K562 (cell line): ENCODE measurements at regions not wholly inside any gene's neighbourhood (a gene's known extent, or its start where the extent isn't known, plus 50 kb on each side); places are given as distances from the start of the nearest gene placed in this dataset.
"Not testable (repeated sequence)": the region's sequence is repeated elsewhere in the genome, so short reads cannot be mapped to it uniquely, and the experiment has no call there.

Experiments used
- ATAC-seq: fragments of 200-7000 bp; cut with Tn5 transposase; 3 replicates; pipeline ENCODE4 v1.9.1; 2020; ENCODE audit warnings: moderate library complexity
- BruUV-seq: library from RNA; stranded (reverse); fragments of 400-500 nt; replicated peaks from 2 replicates; lab custom pipeline; 2021; lab: Mats Ljungman, UMichigan
- CTCF ChIA-PET: fragments of 300-600 bp; formaldehyde crosslinking; extraction: SDS; loops from one replicate; lab custom pipeline; 2021; ENCODE audit warnings: low intra/inter-chr PET ratio; lab: Yijun Ruan, JAX
- POLR2A ChIA-PET: fragments of 300-600, 350-650 bp; sonication (Branson Sonifier 250); formaldehyde crosslinking; extraction: SDS; loops from one replicate; lab custom pipeline; 2021; ENCODE audit warnings: antibody characterized with exemption, inconsistent platforms; lab: Yijun Ruan, JAX
- DNase-seq, 4 experiments: peaks; one replicate each; pipeline versions ENCODE4 v3.0.0 to v3.0.0-alpha.2; 2011 to 2018; ENCODE audit warnings: low spot score in 3 of 4, mixed read lengths in 3 of 4; ENCODE audit errors: extremely low read depth in 1 of 4
- FAIRE-seq: peaks from 2 replicates; lab custom pipeline; 2011; peaks lifted over from hg19 to GRCh38; lab: Jason Lieb, UNC
- H2AFZ ChIP-seq: 2 replicates; pipeline ENCODE4 v1.6.0; 2011; ENCODE audit warnings: low read depth, low read length, control low read depth, inconsistent platforms
- H3K27ac ChIP-seq: fragments of 200-600 bp; 3 replicates; pipeline ENCODE4 v1.8.0; 2011; ENCODE audit warnings: low read depth, mild to moderate bottlenecking, control low read depth, inconsistent platforms, low read length, moderate library complexity, mixed read lengths; ENCODE audit errors: extremely low read depth
- H3K27me3 ChIP-seq, 2 experiments: fragments of 300-600 bp in 1 of 2; 2 replicates in 1 of 2; 3 replicates in 1 of 2; pipeline versions ENCODE4 v1.6.0 to v1.8.0; 2011; ENCODE audit warnings: inconsistent platforms in 2 of 2, low read length in 2 of 2, mild to moderate bottlenecking in 1 of 2, mixed read lengths in 1 of 2, moderate library complexity in 1 of 2; ENCODE audit not compliant: control insufficient read depth in 2 of 2, insufficient read depth in 2 of 2
- H3K36me3 ChIP-seq: fragments of 300-600 bp; 3 replicates; pipeline ENCODE4 v1.8.0; 2011; ENCODE audit warnings: mild to moderate bottlenecking, low read length, inconsistent platforms; ENCODE audit not compliant: control insufficient read depth, insufficient read depth
- H3K4me1 ChIP-seq, 2 experiments: fragments of 200-600 bp in 1 of 2; replicated peaks in 1 of 2; 2 replicates in 1 of 2; 3 replicates in 1 of 2; pipeline versions ENCODE4 v1.5.1 to v1.8.0; 2011; ENCODE audit warnings: inconsistent platforms in 2 of 2, low read length in 2 of 2, mild to moderate bottlenecking in 1 of 2, mixed read lengths in 1 of 2, moderate library complexity in 1 of 2; ENCODE audit not compliant: control insufficient read depth in 2 of 2, insufficient read depth in 2 of 2
- H3K4me2 ChIP-seq: 2 replicates; pipeline ENCODE4 v1.6.1; 2011; ENCODE audit warnings: low read length, control low read depth, inconsistent platforms, mixed read lengths; ENCODE audit not compliant: insufficient read depth
- H3K4me3 ChIP-seq: fragments of 200-600 bp; sonication (generic), shearing (Covaris generic); 2 replicates; pipeline ENCODE4 v1.5.1; 2016; ENCODE audit warnings: control low read depth, inconsistent platforms
- H3K79me2 ChIP-seq: fragments of 200-600 bp; 3 replicates; pipeline ENCODE4 v1.8.0; 2011; ENCODE audit warnings: low read length, inconsistent platforms; ENCODE audit not compliant: control insufficient read depth, insufficient read depth
- H3K9ac ChIP-seq, 2 experiments: 2 replicates each; pipeline versions ENCODE4 v1.6.0 to v1.6.1; 2011; ENCODE audit warnings: low read depth in 2 of 2, low read length in 2 of 2, control low read depth in 1 of 2, inconsistent platforms in 1 of 2, mild to moderate bottlenecking in 1 of 2, mixed read lengths in 1 of 2; ENCODE audit not compliant: insufficient read depth in 1 of 2
- H3K9me1 ChIP-seq: one replicate; pipeline ENCODE4 v1.6.0; 2011; ENCODE audit warnings: inconsistent platforms, mild to moderate bottlenecking, low read length, moderate library complexity; ENCODE audit not compliant: control insufficient read depth, insufficient read depth
- H3K9me3 ChIP-seq: replicated peaks from 2 replicates; pipeline ENCODE4 v1.5.1; 2011; ENCODE audit warnings: low read depth, low read length, inconsistent platforms; ENCODE audit not compliant: control insufficient read depth, insufficient read depth
- H4K20me1 ChIP-seq: replicated peaks from 2 replicates; pipeline ENCODE4 v1.6.1; 2011; ENCODE audit warnings: low read length, inconsistent platforms, mixed read lengths; ENCODE audit not compliant: control insufficient read depth, insufficient read depth
- ATF1 ChIP-seq, 2 experiments: fragments of 450-650 bp in 1 of 2; IDR thresholded peaks; 2 replicates each; pipeline ENCODE4 v1.6.1; 2016; ENCODE audit warnings: missing compliant biosample characterization in 1 of 2, missing genetic modification characterization in 1 of 2
- BACH1 ChIP-seq: fragments of 200-800 bp; sonication (Bioruptor generic); IDR thresholded peaks from 2 replicates; pipeline ENCODE4 v1.6.1; 2016; ENCODE audit warnings: missing genetic modification characterization, missing compliant biosample characterization
- CXXC5 ChIP-seq: fragments of 250-450 bp; sonication (Bioruptor Pico); IDR thresholded peaks from 2 replicates; pipeline ENCODE4 v1.8.0; 2022; ENCODE audit warnings: inconsistent platforms, mild to moderate bottlenecking, moderate library complexity
- FOSL1 ChIP-seq: fragments of 200-800 bp; sonication (Bioruptor generic); conservative IDR thresholded peaks from 2 replicates; pipeline ENCODE4 v1.6.1; 2016; ENCODE audit warnings: missing genetic modification characterization, missing compliant biosample characterization
- KLF16 ChIP-seq: IDR thresholded peaks from 2 replicates; pipeline ENCODE4 v1.6.1; 2016; ENCODE audit warnings: antibody characterized with exemption
- LCOR ChIP-seq: sonication (generic); formaldehyde crosslinking; IDR thresholded peaks from 2 replicates; pipeline ENCODE4 v1.8.0; 2022; ENCODE audit warnings: mild to moderate bottlenecking, missing genetic modification reagents
- MAFK ChIP-seq: IDR thresholded peaks from 2 replicates; pipeline ENCODE4 v1.6.1; 2011; ENCODE audit warnings: low read length, improper control_type of control experiment
- RAD21 ChIP-seq, 2 experiments: fragments of 250-450 bp in 1 of 2; fragments of 450-650 bp in 1 of 2; sonication (Bioruptor Pico) in 1 of 2; formaldehyde crosslinking in 1 of 2; IDR thresholded peaks in 1 of 2; conservative IDR thresholded peaks in 1 of 2; 2 replicates each; pipeline versions ENCODE4 v1.4.0 to v1.8.0; 2020 to 2022; ENCODE audit warnings: mild to moderate bottlenecking in 2 of 2, moderate library complexity in 1 of 2
- RBFOX2 ChIP-seq: fragments of 200-400 bp; formaldehyde crosslinking; IDR thresholded peaks from 2 replicates; pipeline ENCODE4 v1.6.1; 2017; ENCODE audit warnings: low read depth, mild to moderate bottlenecking, low read length, moderate library complexity
- RFX7 ChIP-seq: fragments of 250-450 bp; sonication (Bioruptor Pico); IDR thresholded peaks from 2 replicates; pipeline ENCODE4 v1.5.1; 2021; ENCODE audit warnings: mild to moderate bottlenecking
- ZBTB12 ChIP-seq: fragments of 250-450 bp; sonication (Bioruptor Pico); IDR thresholded peaks from 2 replicates; pipeline ENCODE4 v1.4.0; 2020
- ZNF449 ChIP-seq: fragments of 250-450 bp; sonication (Bioruptor Pico); IDR thresholded peaks from 2 replicates; pipeline ENCODE4 v1.8.0; 2022; ENCODE audit warnings: moderate library complexity, mild to moderate bottlenecking, inconsistent platforms
- ZNF592 ChIP-seq: fragments of 450-650 bp; IDR thresholded peaks from 2 replicates; pipeline ENCODE4 v1.6.1; 2017; ENCODE audit warnings: antibody characterized with exemption, mild to moderate bottlenecking
- WGBS: fragments of 100-300 bp; shearing (Covaris generic); methylation state at CpG from one replicate; pipeline ENCODE4 v1.1.6; 2016; ENCODE audit warnings: low coverage, mixed read lengths; ENCODE audit not compliant: insufficient coverage; ENCODE audit errors: missing lambda C conversion rate; 5-methylcytosine and 5-hydroxymethylcytosine counted together
- in situ Hi-C: fragments of 300-500 bp; cut with MboI; formaldehyde crosslinking; loops from 4 replicates; pipeline ENCODE4 v1.15.0; 2018; ENCODE audit warnings: inconsistent platforms, mixed read lengths
- intact Hi-C: fragments of 100-400 bp; cut with micrococcal nuclease; formaldehyde crosslinking; loops from 2 replicates; pipeline ENCODE4 v1.14.2; 2022

GRCh38 chr21:5243715-5244375 lies 5277.5 kb upstream of the TPTE start (continued):
- TF ChIP-seq CXXC5 (CRISPR knock-in tag) (peak; percentile 64), ATF1 (tag; IDR thresholded peaks at IDR 0.05) (0 out of 2 replicates have a peak, but pooled peaks have one; percentile 29), LCOR (CRISPR knock-in tag) (peak; percentile 46; the same call in 1 of the 2 replicates), BACH1 (tag) (peak; percentile 88), MAFK (peak; percentile 73), KLF16 (peak; percentile 82)
- not testable (repeated sequence) for TF ChIP-seq ATF1 (CRISPR knock-in tag; IDR thresholded peaks at IDR 0.05)
- TF ChIP-seq, all 486 proteins: peak for 80; not testable (repeated sequence) for 406

- H3K9me3 ChIP-seq, intact Hi-C loops, DNase-seq, ATAC-seq, H3K9me1 ChIP-seq, in situ Hi-C loops, H4K20me1 ChIP-seq, H2AFZ ChIP-seq, H3K27me3 ChIP-seq, CTCF ChIA-PET, FAIRE-seq, POLR2A ChIA-PET: not testable (repeated sequence)
- H3K79me2 ChIP-seq, result peaks cover 49% of the 10 kb centered on the region
- peak overlapping the region; percentile 70 for H3K4me2 ChIP-seq
- H3K9ac ChIP-seq, result peak overlapping the region in 1 of 2 experiments; percentile 51; a peak in 2 of 4 replicates
- peak overlapping the region; percentile 81 for H3K27ac ChIP-seq
- peaks cover 0 to 14% of the 10 kb centered on the region in 2 experiments; a peak in 4 of 5 replicates for H3K4me1 ChIP-seq
- peaks cover 13% of the 10 kb centered on the region for H3K36me3 ChIP-seq
- peak overlapping the region; percentile 12; the same call in 1 of the 2 replicates for H3K4me3 ChIP-seq
- 3% methylated on average over 3 of the region's 3 CpGs for WGBS
- BruUV-seq, result TSS peak; percentile 81
- TF ChIP-seq ZNF449 (CRISPR knock-in tag) (0 out of 2 replicates have a peak, but pooled peaks have one; percentile 12), FOSL1 (tag) (0 out of 2 replicates have a peak, but pooled peaks have one; percentile 31), ZNF592 (peak; percentile 64; the same call in 1 of the 2 replicates), RFX7 (CRISPR knock-in tag) (0 out of 2 replicates have a peak, but pooled peaks have one; percentile 24), RAD21 (CRISPR knock-in tag; conservative IDR thresholded peaks at IDR 0.05 in 1 of 2, IDR thresholded peaks at IDR 0.05 in 1 of 2) (0 out of 4 replicates have a peak, but pooled peaks of 1 of the 2 experiments have one; percentile 17), RBFOX2 (peak; percentile 25; the same call in 1 of the 2 replicates), ZBTB12 (peak; percentile 20; the same call in 1 of the 2 replicates)
These were observed 5277.0 kb upstream of the TPTE start for GRCh38 chr21:5244376-5244718.
